ENCODE measurements at regions not wholly inside any gene's neighbourhood (a gene's known extent, or its start where the extent isn't known, plus 50 kb on each side); places are given as distances from the start of the nearest gene placed in this dataset.

GRCh38 chr21:16832791-16833190, 680.1 kb upstream of the CXADR start:
- DNase-seq (ENCODE audit: low read depth) = no peak

GRCh38 chr21:16834791-16835190, 678.1 kb upstream of the CXADR start:
- no peak for DNase-seq (ENCODE audit: low read depth)

- DNase-seq (ENCODE audit: low read depth) = no peak
Measured at GRCh38 chr21:16837321-16837720, 675.5 kb upstream of the CXADR start.

GRCh38 chr21:16837721-16838120, 675.1 kb upstream of the CXADR start:
- no peak for DNase-seq (ENCODE audit: low read depth)

- no peak for DNase-seq (ENCODE audit: low read depth)
Measured at GRCh38 chr21:16838331-16838730, 674.5 kb upstream of the CXADR start.

- no peak for DNase-seq (ENCODE audit: low read depth)
Measured at GRCh38 chr21:16840538-16840937, 672.3 kb upstream of the CXADR start.

- no peak for DNase-seq (ENCODE audit: low read depth)
Measured at GRCh38 chr21:16841975-16842695, 670.7 kb upstream of the CXADR start.

- DNase-seq (ENCODE audit: low read depth) = no peak
Measured at GRCh38 chr21:16842696-16843035, 670.2 kb upstream of the CXADR start.

GRCh38 chr21:16847211-16847610, 665.6 kb upstream of the CXADR start:
- no peak for DNase-seq (ENCODE audit: low read depth)

GRCh38 chr21:16851054-16851453, 661.8 kb upstream of the CXADR start:
- no peak for DNase-seq (ENCODE audit: low read depth)

GRCh38 chr21:16855164-16855667, 657.6 kb upstream of the CXADR start:
- DNase-seq (ENCODE audit: low read depth) = no peak

- no peak for DNase-seq (ENCODE audit: low read depth)
Measured at GRCh38 chr21:16863362-16863905, 649.4 kb upstream of the CXADR start.

GRCh38 chr21:16863908-16864307, 648.9 kb upstream of the CXADR start:
- DNase-seq (ENCODE audit: low read depth) = no peak

- no peak for DNase-seq (ENCODE audit: low read depth)
Measured at GRCh38 chr21:16865632-16866031, 647.2 kb upstream of the CXADR start.

GRCh38 chr21:16866851-16867250, 646.0 kb upstream of the CXADR start:
- no peak for DNase-seq (ENCODE audit: low read depth)

- DNase-seq (ENCODE audit: low read depth) = no peak
Measured at GRCh38 chr21:16870103-16870502, 642.7 kb upstream of the CXADR start.

- no peak for DNase-seq (ENCODE audit: low read depth)
Measured at GRCh38 chr21:16872616-16873015, 640.2 kb upstream of the CXADR start.

GRCh38 chr21:16873176-16873575, 639.7 kb upstream of the CXADR start:
- DNase-seq (ENCODE audit: low read depth) = no peak

- DNase-seq (ENCODE audit: low read depth) = no peak
Measured at GRCh38 chr21:16873596-16873995, 639.2 kb upstream of the CXADR start.

- DNase-seq (ENCODE audit: low read depth) = no peak
Measured at GRCh38 chr21:16879479-16879878, 633.4 kb upstream of the CXADR start.

GRCh38 chr21:16891821-16892220, 621.0 kb upstream of the CXADR start:
- DNase-seq (ENCODE audit: low read depth) = peak; percentile 66

- DNase-seq (ENCODE audit: low read depth) = no peak
Measured at GRCh38 chr21:16900685-16901084, 612.2 kb upstream of the CXADR start.

- DNase-seq (ENCODE audit: low read depth) = peak; percentile 95
Measured at GRCh38 chr21:16908077-16908476, 604.8 kb upstream of the CXADR start.

Measured in renal cortical epithelial cell (primary cell).